ENCODE measurements at regions not wholly inside any gene's neighbourhood (a gene's known extent, or its start where the extent isn't known, plus 50 kb on each side); places are given as distances from the start of the nearest gene placed in this dataset.

GRCh38 chr11:45530111-45530510 is 135.3 kb downstream of the CHST1 start:
- no peaks in the 10 kb centered on the region for H3K27me3 ChIP-seq (ENCODE audit: control insufficient read depth, insufficient read depth, low read length)

GRCh38 chr11:45528435-45528834 is 137.0 kb downstream of the CHST1 start:
- WGBS (ENCODE audit: insufficient coverage): 81% methylated on average over 2 of the region's 2 CpGs
- no peak overlapping the region for H3K27ac Mint-ChIP-seq
- intact Hi-C loops (cut with micrococcal nuclease): no loop called here
- H3K4me1 Mint-ChIP-seq: no peaks in the 10 kb centered on the region
- no peak overlapping the region for H3K4me3 ChIP-seq (ENCODE audit: low read length)
- H3K27ac ChIP-seq (ENCODE audit: low read length): no peak overlapping the region
- H3K4me3 Mint-ChIP-seq: no peak overlapping the region
- no peaks in the 10 kb centered on the region for H3K36me3 Mint-ChIP-seq
- H3K36me3 ChIP-seq (ENCODE audit: control insufficient read depth, insufficient read depth, low read length): no peaks in the 10 kb centered on the region
- no peak for TF ChIP-seq CTCF (IDR thresholded peaks at IDR 0.05)
- H3K27me3 Mint-ChIP-seq (ENCODE audit: low read depth in 2 of 2): peaks cover 5 to 28% of the 10 kb centered on the region in 2 donors
- ATAC-seq: no peak
- no peaks in the 10 kb centered on the region for H3K4me1 ChIP-seq (ENCODE audit: control insufficient read depth, insufficient read depth, low read length)
- H3K27me3 ChIP-seq (ENCODE audit: control insufficient read depth, insufficient read depth, low read length): no peaks in the 10 kb centered on the region
- H3K9me3 ChIP-seq (ENCODE audit: control insufficient read depth, insufficient read depth, low read length): no peaks in the 10 kb centered on the region
- H3K9me3 Mint-ChIP-seq: no peaks in the 10 kb centered on the region
- DNase-seq: no peak

More at GRCh38 chr11:45530111-45530510, 135.3 kb downstream of the CHST1 start:
- TF ChIP-seq CTCF (IDR thresholded peaks at IDR 0.05): no peak
- H3K9me3 Mint-ChIP-seq: no peaks in the 10 kb centered on the region
- no peak overlapping the region for H3K4me3 Mint-ChIP-seq
- H3K36me3 Mint-ChIP-seq: no peaks in the 10 kb centered on the region
- ATAC-seq (no peak), DNase-seq (no peak)
- no peaks in the 10 kb centered on the region for H3K4me1 Mint-ChIP-seq
- H3K4me3 ChIP-seq (ENCODE audit: low read length): no peak overlapping the region
- 88% methylated on average over 2 of the region's 2 CpGs for WGBS (ENCODE audit: insufficient coverage)
- peaks cover 5 to 29% of the 10 kb centered on the region in 2 donors for H3K27me3 Mint-ChIP-seq (ENCODE audit: low read depth in 2 of 2)
- H3K9me3 ChIP-seq (ENCODE audit: control insufficient read depth, insufficient read depth, low read length): no peaks in the 10 kb centered on the region
- no peaks in the 10 kb centered on the region for H3K4me1 ChIP-seq (ENCODE audit: control insufficient read depth, insufficient read depth, low read length)
- intact Hi-C loops (cut with micrococcal nuclease): no loop called here
- no peak overlapping the region for H3K27ac Mint-ChIP-seq
- H3K36me3 ChIP-seq (ENCODE audit: control insufficient read depth, insufficient read depth, low read length): no peaks in the 10 kb centered on the region
- no peak overlapping the region for H3K27ac ChIP-seq (ENCODE audit: low read length)

DNA sequence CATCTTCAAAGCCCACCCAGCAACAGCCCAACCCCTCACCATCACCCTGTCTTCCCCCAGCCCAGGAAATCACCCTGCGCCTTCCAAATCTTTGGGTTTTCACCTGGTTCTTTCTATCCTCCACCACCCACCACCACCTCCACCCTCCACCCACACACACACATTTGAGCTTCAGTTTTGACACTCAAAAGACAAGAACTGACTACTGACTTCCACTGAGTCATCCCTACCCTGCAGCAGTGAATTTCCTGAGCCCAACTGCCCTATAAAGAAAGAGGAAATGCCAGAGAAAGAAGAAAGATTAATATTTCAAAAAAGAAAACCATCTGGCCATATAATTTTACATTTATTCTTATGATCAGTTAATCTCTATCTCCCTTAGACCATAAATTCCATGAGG is 137.5 kb downstream of the CHST1 start:
- Histone ChIP-seq H3K4me3 (ENCODE audit: low read length) (no peak overlapping the region), H3K4me1 (ENCODE audit: control insufficient read depth, insufficient read depth, low read length) (no peaks in the 10 kb centered on the region), H3K9me3 (ENCODE audit: control insufficient read depth, insufficient read depth, low read length) (no peaks in the 10 kb centered on the region), H3K27me3 (ENCODE audit: control insufficient read depth, insufficient read depth, low read length) (no peaks in the 10 kb centered on the region), H3K27ac (ENCODE audit: low read length) (no peak overlapping the region), H3K36me3 (ENCODE audit: control insufficient read depth, insufficient read depth, low read length) (no peaks in the 10 kb centered on the region)
- H3K4me1 Mint-ChIP-seq: no peaks in the 10 kb centered on the region
- no peak for DNase-seq
- WGBS (ENCODE audit: insufficient coverage): 25% methylated on average over 1 of the region's 1 CpG
- intact Hi-C loops (cut with micrococcal nuclease): no loop called here
- no peak overlapping the region for H3K27ac Mint-ChIP-seq
- H3K4me3 Mint-ChIP-seq: no peak overlapping the region
- ATAC-seq: no peak
- no peaks in the 10 kb centered on the region for H3K36me3 Mint-ChIP-seq
- TF ChIP-seq CTCF (IDR thresholded peaks at IDR 0.05): no peak
- H3K9me3 Mint-ChIP-seq: no peaks in the 10 kb centered on the region
- H3K27me3 Mint-ChIP-seq (ENCODE audit: low read depth in 2 of 2): peaks cover 0 to 24% of the 10 kb centered on the region in 2 donors

DNA sequence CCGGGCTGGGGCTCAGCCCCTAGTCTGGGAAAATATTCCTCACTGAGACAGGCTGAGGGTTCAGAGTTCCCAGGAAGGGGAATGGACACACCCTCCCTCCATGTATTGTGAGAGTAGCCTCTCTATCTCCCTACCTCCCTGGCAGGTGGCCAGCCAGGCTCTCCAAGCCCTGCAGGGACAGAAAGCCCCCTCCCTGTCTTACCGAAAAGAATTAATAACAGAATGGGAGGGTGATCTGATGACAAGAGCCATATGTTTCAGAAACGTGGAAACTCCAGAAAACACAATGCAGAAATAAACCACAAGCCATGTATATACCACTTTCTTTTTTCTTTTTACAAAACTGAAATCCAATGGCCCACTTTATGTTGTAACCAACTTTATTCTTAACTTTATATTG is 140.0 kb downstream of the CHST1 start:
- Histone ChIP-seq H3K4me3 (ENCODE audit: low read length) (no peak overlapping the region), H3K36me3 (ENCODE audit: control insufficient read depth, insufficient read depth, low read length) (no peaks in the 10 kb centered on the region), H3K27ac (ENCODE audit: low read length) (no peak overlapping the region), H3K27me3 (ENCODE audit: control insufficient read depth, insufficient read depth, low read length) (no peaks in the 10 kb centered on the region), H3K9me3 (ENCODE audit: control insufficient read depth, insufficient read depth, low read length) (no peaks in the 10 kb centered on the region), H3K4me1 (ENCODE audit: control insufficient read depth, insufficient read depth, low read length) (no peaks in the 10 kb centered on the region)
- DNase-seq: no peak
- Mint-ChIP-seq H3K9me3 (no peaks in the 10 kb centered on the region), H3K4me1 (no peaks in the 10 kb centered on the region), H3K27me3 (ENCODE audit: low read depth in 2 of 2) (peaks cover 0 to 21% of the 10 kb centered on the region in 2 donors), H3K27ac (no peak overlapping the region), H3K4me3 (no peak overlapping the region), H3K36me3 (no peaks in the 10 kb centered on the region)
- intact Hi-C loops (cut with micrococcal nuclease): no loop called here
- TF ChIP-seq CTCF (IDR thresholded peaks at IDR 0.05): no peak
- 42% methylated on average over 2 of the region's 3 CpGs for WGBS (ENCODE audit: insufficient coverage)
- ATAC-seq: no peak

Data from natural killer cell (primary cell).